ENCODE measurements at regions not wholly inside any gene's neighbourhood (a gene's known extent, or its start where the extent isn't known, plus 50 kb on each side); places are given as distances from the start of the nearest gene placed in this dataset.
A peak's percentile ranks its signal among the peaks of the same experiment; 100 is the strongest.

GRCh38 chr1:181142096-181142958, 53.8 kb downstream of the IER5 start (continued):
- TF ChIP-seq RNF219 (CRISPR knock-in tag; IDR thresholded peaks at IDR 0.05) (no peak), ZNF512 (CRISPR knock-in tag; IDR thresholded peaks at IDR 0.05) (no peak), ZNF891 (CRISPR knock-in tag; IDR thresholded peaks at IDR 0.05) (peak; percentile 36; the same call in 1 of the 2 replicates), ZNF501 (CRISPR knock-in tag; IDR thresholded peaks at IDR 0.05) (peak; percentile 83), ZNF687 (CRISPR knock-in tag; IDR thresholded peaks at IDR 0.05) (peak; percentile 69), ZNF350 (CRISPR knock-in tag; IDR thresholded peaks at IDR 0.05; ENCODE audit: borderline replicate concordance, low read depth) (peak; percentile 46; the same call in 1 of the 2 replicates), MIER2 (CRISPR knock-in tag; IDR thresholded peaks at IDR 0.05) (peak; percentile 63), ZMYM4 (CRISPR knock-in tag; IDR thresholded peaks at IDR 0.05) (peak; percentile 41; the same call in 1 of the 2 replicates), NFKBIZ (CRISPR knock-in tag; IDR thresholded peaks at IDR 0.05) (0 out of 2 replicates have a peak, but pooled peaks have one; percentile 23), BCL3 (CRISPR knock-in tag; IDR thresholded peaks at IDR 0.05) (no peak), SALL1 (CRISPR knock-in tag; IDR thresholded peaks at IDR 0.05) (peak; percentile 85), ATF3 (CRISPR knock-in tag; IDR thresholded peaks at IDR 0.05) (no peak), KLF16 (CRISPR knock-in tag; IDR thresholded peaks at IDR 0.05) (0 out of 4 replicates have a peak, but pooled peaks of 1 of the 2 experiments have one; percentile 45), FOSL1 (CRISPR knock-in tag; IDR thresholded peaks at IDR 0.05; ENCODE audit: borderline replicate concordance) (no peak)
